ENCODE measurements at regions not wholly inside any gene's neighbourhood (a gene's known extent, or its start where the extent isn't known, plus 50 kb on each side); places are given as distances from the start of the nearest gene placed in this dataset.

GRCh38 chr10:61039868-61040267 lies 95.9 kb upstream of the RHOBTB1 start:
- TF ChIP-seq CTCF (optimal IDR thresholded peaks at IDR 0.05 in 1 of 3, IDR thresholded peaks at IDR 0.05 in 1 of 3, conservative IDR thresholded peaks at IDR 0.05 in 1 of 3; ENCODE audit: extremely low read depth in 1 of 3, insufficient read depth in 2 of 3, low read length in 3 of 3) (no peak), EZH2 (IDR thresholded peaks at IDR 0.05; ENCODE audit: low read length) (no peak)

Data from keratinocyte (primary cell).